IPS DF 6.9 (cell line): ENCODE measurements at regions not wholly inside any gene's neighbourhood (a gene's known extent, or its start where the extent isn't known, plus 50 kb on each side); places are given as distances from the start of the nearest gene placed in this dataset.

Experiments used
- DNase-seq: peaks from one replicate; pipeline ENCODE4 v3.0.0-alpha.2; 2013; ENCODE audit warnings: low read depth, low spot score
- H3K27ac ChIP-seq: one replicate; pipeline ENCODE4 v1.5.1; 2013; ENCODE audit warnings: low read length, control low read depth
- H3K27me3 ChIP-seq: 2 replicates; pipeline ENCODE4 v1.6.1; 2013; ENCODE audit warnings: mild to moderate bottlenecking, low read length; ENCODE audit not compliant: control insufficient read depth, insufficient read depth
- H3K36me3 ChIP-seq: 2 replicates; pipeline ENCODE4 v1.6.1; 2013; ENCODE audit warnings: low read length; ENCODE audit not compliant: control insufficient read depth, insufficient read depth
- H3K4me1 ChIP-seq: 2 replicates; pipeline ENCODE4 v1.6.1; 2013; ENCODE audit warnings: low read length; ENCODE audit not compliant: control insufficient read depth, insufficient read depth
- H3K4me3 ChIP-seq: 2 replicates; pipeline ENCODE4 v1.5.1; 2013; ENCODE audit warnings: mild to moderate bottlenecking, low read length
- H3K9me3 ChIP-seq: 2 replicates; pipeline ENCODE4 v1.6.1; 2013; ENCODE audit warnings: low read length, inconsistent platforms; ENCODE audit not compliant: control insufficient read depth, insufficient read depth
- WGBS: extraction: QIAGEN DNeasy Blood & Tissue Kit; methylation state at CpG from one replicate; pipeline ENCODE4 v1.1.7; 2013; ENCODE audit warnings: mixed read lengths, missing lambda C conversion rate; ENCODE audit not compliant: insufficient read length, insufficient coverage; 5-methylcytosine and 5-hydroxymethylcytosine counted together

DNA sequence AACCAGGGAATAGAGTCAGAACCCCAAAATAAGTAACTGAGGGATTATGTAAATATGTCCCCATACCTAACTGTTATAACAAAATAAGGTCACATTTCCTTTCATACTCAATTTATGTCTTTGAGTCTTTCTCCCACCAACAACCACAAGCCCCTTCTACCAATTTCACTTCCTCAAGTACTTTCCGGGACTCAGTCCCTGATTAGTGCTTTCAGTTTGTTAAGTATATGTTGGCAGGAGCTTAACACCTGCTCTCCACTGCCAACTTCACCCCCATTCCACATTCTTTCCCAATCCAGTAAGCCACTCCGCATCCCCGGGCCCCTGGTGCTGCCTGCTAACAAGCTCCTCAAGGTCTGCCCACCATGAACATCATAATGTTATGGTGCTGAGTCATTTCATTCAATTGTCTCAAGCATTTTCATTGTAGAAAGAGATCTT lies 71.3 kb upstream of the SPRY1 start:
- DNase-seq: no peak
- H3K27me3 ChIP-seq: no peaks in the 10 kb centered on the region
- H3K4me3 ChIP-seq: no peak overlapping the region
- H3K4me1 ChIP-seq: peaks cover 3% of the 10 kb centered on the region; the same call in 1 of the 2 replicates
- no CpG with 5 or more reads among the region's 3 CpGs for WGBS
- H3K27ac ChIP-seq: no peak overlapping the region
- H3K9me3 ChIP-seq: no peaks in the 10 kb centered on the region
- no peaks in the 10 kb centered on the region for H3K36me3 ChIP-seq

DNA sequence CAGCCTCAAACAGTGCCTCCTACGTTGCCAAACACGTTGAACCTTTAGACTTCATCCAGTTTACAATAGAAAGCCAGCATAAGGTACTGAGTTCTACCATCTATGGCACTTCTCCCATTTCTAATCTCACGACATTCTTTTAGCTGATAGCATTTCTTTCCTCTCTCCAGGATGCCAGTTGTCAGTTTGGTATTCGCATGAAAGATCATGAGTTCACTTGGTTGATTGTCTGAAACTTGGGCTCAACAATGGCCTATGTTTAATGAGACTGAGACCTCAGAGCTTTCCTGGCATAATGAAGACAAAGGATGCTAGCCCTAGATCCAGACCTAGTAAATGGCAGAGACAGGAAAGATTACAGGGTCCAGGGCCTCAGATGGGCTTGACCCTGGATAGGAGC lies 69.2 kb upstream of the SPRY1 start:
- WGBS: no CpG with 5 or more reads among the region's 4 CpGs
- H3K27ac ChIP-seq: no peak overlapping the region
- H3K4me1 ChIP-seq: peaks cover 3% of the 10 kb centered on the region; the same call in 1 of the 2 replicates
- H3K27me3 ChIP-seq: no peaks in the 10 kb centered on the region
- H3K36me3 ChIP-seq: no peaks in the 10 kb centered on the region
- H3K9me3 ChIP-seq: no peaks in the 10 kb centered on the region
- no peak for DNase-seq
- no peak overlapping the region for H3K4me3 ChIP-seq

DNA sequence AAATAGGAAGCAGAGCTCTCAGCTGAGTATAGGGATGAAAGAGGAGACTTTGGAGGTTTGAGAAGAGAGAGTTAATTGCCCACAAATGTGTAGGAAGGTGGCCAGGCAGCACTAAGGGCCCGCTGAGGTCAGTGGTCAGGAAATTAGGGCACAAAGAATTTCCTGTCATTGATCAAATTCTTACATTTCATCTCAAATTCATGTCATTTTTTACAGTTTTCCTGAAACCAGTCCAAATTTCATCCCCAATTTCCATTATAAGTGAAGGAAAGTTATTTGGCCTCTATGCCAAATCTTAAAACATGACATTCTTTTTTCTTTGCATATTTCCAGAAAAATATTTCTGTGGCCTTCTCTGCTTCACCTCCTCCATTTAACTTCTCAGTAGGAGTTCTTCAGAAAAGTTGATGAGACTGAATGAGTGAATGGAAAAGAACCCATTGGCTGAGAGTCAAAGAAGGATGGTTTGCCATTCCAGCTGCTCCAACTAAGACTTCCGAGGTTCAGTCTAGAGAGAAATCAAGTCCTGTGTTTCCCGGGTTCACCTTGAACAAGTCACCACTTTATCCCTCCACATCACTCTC lies 68.7 kb upstream of the SPRY1 start:
- no peak for DNase-seq
- Histone ChIP-seq H3K4me1 (peaks cover 3% of the 10 kb centered on the region; the same call in 1 of the 2 replicates), H3K9me3 (no peaks in the 10 kb centered on the region), H3K4me3 (no peak overlapping the region), H3K27ac (no peak overlapping the region), H3K27me3 (no peaks in the 10 kb centered on the region), H3K36me3 (no peaks in the 10 kb centered on the region)
- no CpG with 5 or more reads among the region's 3 CpGs for WGBS

DNA sequence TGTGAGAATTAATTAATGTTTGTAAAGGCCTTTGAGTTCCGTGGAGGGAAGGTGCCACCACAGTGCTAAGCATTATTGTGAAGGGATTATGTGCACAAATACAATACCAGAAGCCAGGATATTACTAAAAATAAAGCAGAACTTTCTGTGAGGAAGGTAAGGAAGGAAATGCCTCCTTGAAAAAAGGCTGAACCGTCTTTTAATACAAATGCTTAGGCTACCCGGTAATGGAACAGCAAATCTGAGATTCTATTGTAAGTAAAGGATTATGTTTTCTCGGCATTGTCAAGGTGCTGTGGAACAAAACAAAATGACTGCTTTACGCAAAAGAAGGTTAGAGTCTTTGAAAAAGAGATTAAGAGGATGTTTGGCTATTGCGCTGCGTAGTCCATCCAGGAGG lies 57.9 kb upstream of the SPRY1 start:
- H3K4me3 ChIP-seq: no peak overlapping the region
- H3K27ac ChIP-seq: no peak overlapping the region
- H3K27me3 ChIP-seq: no peaks in the 10 kb centered on the region
- H3K4me1 ChIP-seq: no peaks in the 10 kb centered on the region
- H3K36me3 ChIP-seq: no peaks in the 10 kb centered on the region
- WGBS: no CpG with 5 or more reads among the region's 7 CpGs
- no peak for DNase-seq
- no peaks in the 10 kb centered on the region for H3K9me3 ChIP-seq

DNA sequence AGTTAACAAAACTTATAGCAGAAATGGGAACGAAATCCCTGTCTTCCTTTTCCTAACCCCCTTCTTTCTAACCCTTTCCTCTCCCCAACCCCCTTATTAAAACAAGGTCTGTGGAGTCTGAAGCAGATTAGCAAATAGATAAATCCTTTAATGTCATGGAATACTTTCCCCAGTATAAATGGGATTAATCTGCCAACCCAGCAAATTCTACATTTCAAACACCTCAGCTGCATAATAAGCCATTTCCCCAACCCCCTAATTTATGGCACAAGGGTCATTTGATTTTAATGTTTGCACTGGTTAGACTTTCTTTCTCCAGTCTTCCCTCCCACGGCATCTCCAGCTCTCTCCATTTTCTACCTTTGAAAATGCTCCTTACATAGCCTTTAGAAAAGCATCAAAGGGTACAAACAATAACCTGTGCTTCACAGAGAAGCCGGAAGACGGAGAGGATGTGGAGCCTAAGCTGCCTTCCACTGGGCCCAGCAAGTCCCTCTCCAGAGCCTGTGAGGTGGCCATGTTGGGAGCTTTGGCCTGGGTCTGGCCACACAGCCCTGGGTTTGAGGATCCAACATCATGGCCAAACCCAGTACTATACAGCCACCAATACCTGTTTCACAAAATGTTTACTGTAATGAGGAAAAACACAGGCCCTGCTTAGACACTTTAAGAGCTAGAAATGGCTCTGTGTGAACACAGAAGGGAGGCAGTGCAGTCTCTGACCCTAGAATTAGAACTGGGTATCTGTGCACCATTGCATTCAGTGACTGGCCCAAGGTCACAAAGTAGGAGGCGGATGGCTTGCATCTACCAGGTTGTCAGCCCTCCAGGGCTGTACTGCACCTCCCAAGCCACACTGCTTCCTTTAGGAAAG lies 56.9 kb upstream of the SPRY1 start:
- Histone ChIP-seq H3K27ac (no peak overlapping the region), H3K4me1 (no peaks in the 10 kb centered on the region), H3K27me3 (no peaks in the 10 kb centered on the region), H3K9me3 (no peaks in the 10 kb centered on the region), H3K36me3 (no peaks in the 10 kb centered on the region), H3K4me3 (no peak overlapping the region)
- no peak for DNase-seq
- WGBS: no CpG with 5 or more reads among the region's 5 CpGs

DNA sequence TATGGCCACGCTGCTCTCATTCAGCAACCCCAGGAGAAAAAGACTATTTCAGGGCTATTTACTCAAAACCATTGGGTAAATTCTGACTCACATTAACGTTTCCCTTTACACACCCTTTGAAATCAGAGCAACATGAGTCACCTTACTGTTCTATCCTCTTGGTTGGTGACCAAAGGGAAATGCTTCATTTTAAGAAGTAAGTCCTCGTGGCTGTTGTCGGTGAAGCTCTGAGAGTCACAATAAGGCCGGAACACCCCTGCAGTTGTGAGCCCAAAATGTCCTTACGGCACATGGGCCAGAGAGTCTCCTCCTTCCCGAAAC lies 56.3 kb upstream of the SPRY1 start:
- H3K4me3 ChIP-seq: no peak overlapping the region
- no peak for DNase-seq

DNA sequence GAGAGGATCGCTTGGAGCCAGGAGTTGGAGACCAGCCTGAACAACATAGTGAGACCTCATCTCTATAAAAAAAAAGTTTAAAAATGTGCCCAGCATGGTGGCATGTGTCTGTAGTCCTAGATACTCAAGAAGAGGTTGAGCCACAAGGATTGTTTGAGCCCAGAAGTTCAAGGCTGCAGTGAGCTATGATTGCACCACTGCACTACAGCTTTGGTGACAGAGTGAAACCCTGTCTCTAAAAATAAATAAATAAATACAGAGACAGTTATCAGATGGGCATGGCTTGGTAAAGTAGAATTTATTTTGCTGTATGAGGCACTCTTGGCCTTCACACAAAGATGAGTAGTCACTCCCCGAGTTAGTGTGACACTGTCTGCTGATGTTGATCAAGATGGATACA lies 54.1 kb upstream of the SPRY1 start:
- Histone ChIP-seq H3K9me3 (no peaks in the 10 kb centered on the region), H3K27ac (no peak overlapping the region), H3K4me1 (no peaks in the 10 kb centered on the region), H3K36me3 (no peaks in the 10 kb centered on the region), H3K27me3 (no peaks in the 10 kb centered on the region), H3K4me3 (no peak overlapping the region)
- no CpG with 5 or more reads among the region's 2 CpGs for WGBS
- no peak for DNase-seq

More for the DNA sequence above, 56.3 kb upstream of the SPRY1 start:
- Histone ChIP-seq H3K9me3 (no peaks in the 10 kb centered on the region), H3K4me1 (no peaks in the 10 kb centered on the region), H3K36me3 (no peaks in the 10 kb centered on the region), H3K27ac (no peak overlapping the region), H3K27me3 (no peaks in the 10 kb centered on the region)
- WGBS: no CpG with 5 or more reads among the region's 7 CpGs

DNA sequence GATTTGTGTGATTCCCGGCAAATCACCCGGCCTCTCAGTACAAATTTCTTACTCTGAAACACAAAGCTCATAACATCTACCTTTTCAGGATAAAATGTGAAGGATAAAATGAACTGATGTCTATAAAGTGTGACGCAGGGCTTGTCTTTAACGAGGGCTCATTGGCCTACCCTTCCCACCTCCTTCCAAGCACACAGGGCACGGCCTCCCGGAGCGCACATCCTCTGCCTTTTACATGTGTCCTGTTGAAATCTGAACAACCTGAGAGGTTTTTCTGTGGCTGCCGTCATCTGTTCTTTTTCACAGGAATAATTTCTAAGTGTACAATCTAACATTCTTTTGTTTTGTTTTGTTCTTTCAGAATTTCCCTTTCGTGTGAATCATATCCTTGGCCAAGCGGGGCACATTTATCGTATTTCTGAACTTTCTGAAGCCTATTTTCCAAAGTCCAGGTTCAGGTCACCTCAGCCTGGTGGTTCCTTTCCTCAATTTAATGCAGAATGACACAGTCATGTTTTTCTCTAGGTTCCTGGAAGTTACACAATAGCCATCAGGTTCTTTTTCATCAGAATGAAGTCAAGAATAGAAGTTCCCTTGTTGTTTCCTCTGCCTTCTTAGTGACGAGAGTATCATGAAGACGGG lies 53.1 kb upstream of the SPRY1 start:
- Histone ChIP-seq H3K36me3 (no peaks in the 10 kb centered on the region), H3K4me3 (no peak overlapping the region), H3K4me1 (no peaks in the 10 kb centered on the region), H3K27me3 (no peaks in the 10 kb centered on the region), H3K9me3 (no peaks in the 10 kb centered on the region), H3K27ac (no peak overlapping the region)
- DNase-seq: no peak
- no CpG with 5 or more reads among the region's 13 CpGs for WGBS

DNA sequence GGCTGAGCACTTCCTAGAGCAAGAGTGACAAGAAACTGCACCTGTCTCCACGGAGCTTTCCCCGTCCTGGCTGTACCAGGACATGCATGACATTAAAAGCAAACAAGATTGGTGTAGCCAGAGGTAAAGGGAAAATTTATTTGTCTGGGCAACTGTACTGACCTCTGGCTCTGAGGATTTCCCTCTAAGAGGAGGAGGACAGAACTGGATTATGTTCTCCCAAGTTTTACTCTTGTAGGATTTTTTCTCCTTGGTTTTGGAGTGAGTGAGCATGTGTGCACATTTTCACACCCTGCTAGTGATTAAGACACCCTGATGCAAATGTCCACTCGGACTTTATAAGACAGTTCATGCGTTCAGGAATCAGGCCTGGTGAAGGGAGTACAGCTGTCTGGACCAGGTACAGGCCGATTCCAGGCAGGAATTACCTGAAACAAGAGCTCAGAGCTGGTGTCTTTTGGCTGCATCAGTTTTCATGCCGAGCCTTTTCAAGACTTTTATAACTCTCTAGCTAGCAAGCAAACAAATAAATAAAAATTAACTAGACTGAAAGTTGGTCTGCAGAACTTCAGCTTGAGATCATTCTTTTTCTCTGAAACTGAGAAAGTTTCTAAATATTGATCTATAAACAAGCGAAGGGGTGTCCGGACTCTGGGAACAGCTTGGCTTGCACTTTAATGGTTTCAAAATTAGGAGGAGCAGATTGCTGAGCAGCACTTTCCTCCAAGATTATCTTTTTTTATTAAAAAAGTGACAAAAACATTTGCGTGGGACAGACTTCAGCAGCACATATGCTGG lies 51.3 kb upstream of the SPRY1 start:
- no peaks in the 10 kb centered on the region for H3K4me1 ChIP-seq
- no peak overlapping the region for H3K4me3 ChIP-seq
- no CpG with 5 or more reads among the region's 9 CpGs for WGBS
- no peaks in the 10 kb centered on the region for H3K36me3 ChIP-seq
- H3K9me3 ChIP-seq: no peaks in the 10 kb centered on the region
- no peak for DNase-seq
- H3K27me3 ChIP-seq: no peaks in the 10 kb centered on the region
- H3K27ac ChIP-seq: no peak overlapping the region

DNA sequence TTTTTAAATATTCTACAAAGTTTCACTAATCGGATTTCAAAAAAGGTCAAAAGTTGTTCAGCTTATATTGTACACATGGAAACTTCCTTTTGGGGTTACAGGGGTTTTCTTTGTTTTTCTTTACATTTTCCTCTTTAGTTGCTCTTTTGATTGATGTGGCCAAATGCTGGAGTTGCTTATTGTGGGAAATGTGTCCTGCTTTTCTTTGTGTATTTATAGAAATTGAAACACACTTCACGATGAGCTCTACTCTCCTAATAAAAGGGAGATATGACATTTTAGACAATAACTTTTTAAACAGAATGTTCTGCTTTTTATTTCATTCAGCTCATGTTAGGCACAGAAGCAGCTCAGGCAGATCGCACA lies 50.7 kb upstream of the SPRY1 start:
- no peaks in the 10 kb centered on the region for H3K36me3 ChIP-seq
- no CpG with 5 or more reads among the region's 3 CpGs for WGBS
- no peak overlapping the region for H3K27ac ChIP-seq
- H3K4me1 ChIP-seq: no peaks in the 10 kb centered on the region
- no peaks in the 10 kb centered on the region for H3K27me3 ChIP-seq
- no peaks in the 10 kb centered on the region for H3K9me3 ChIP-seq
- no peak for DNase-seq
- H3K4me3 ChIP-seq: no peak overlapping the region
